ENCODE measurements at regions not wholly inside any gene's neighbourhood (a gene's known extent, or its start where the extent isn't known, plus 50 kb on each side); places are given as distances from the start of the nearest gene placed in this dataset.

DNA sequence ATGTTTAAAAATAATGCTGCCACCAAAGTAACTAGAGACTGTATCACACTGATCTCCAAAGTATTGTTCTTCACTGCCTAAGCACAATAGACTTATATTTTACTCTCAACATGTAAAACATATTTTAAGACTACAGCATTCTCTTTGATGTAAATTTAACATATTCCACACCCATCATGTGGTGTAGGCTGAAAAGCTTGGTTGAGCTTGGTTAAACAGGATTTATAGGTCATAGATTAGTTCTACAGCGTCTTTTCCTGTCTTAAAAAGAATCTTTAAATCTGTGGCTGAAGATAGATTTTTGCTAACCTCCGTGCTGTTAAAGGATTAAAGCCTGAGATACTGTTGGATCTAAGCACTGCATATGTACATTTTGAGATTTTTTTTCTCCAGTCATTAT lies 379.9 kb downstream of the SH2D1A start:
- TF ChIP-seq, protein P1, sequence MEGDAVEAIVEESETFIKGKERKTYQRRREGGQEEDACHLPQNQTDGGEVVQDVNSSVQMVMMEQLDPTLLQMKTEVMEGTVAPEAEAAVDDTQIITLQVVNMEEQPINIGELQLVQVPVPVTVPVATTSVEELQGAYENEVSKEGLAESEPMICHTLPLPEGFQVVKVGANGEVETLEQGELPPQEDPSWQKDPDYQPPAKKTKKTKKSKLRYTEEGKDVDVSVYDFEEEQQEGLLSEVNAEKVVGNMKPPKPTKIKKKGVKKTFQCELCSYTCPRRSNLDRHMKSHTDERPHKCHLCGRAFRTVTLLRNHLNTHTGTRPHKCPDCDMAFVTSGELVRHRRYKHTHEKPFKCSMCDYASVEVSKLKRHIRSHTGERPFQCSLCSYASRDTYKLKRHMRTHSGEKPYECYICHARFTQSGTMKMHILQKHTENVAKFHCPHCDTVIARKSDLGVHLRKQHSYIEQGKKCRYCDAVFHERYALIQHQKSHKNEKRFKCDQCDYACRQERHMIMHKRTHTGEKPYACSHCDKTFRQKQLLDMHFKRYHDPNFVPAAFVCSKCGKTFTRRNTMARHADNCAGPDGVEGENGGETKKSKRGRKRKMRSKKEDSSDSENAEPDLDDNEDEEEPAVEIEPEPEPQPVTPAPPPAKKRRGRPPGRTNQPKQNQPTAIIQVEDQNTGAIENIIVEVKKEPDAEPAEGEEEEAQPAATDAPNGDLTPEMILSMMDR (conservative IDR thresholded peaks at IDR 0.05; ENCODE audit: low read length) = no peak
- no peak for TF ChIP-seq EZH2phosphoT487 (IDR thresholded peaks at IDR 0.05; ENCODE audit: borderline replicate concordance)
